ENCODE measurements at regions not wholly inside any gene's neighbourhood (a gene's known extent, or its start where the extent isn't known, plus 50 kb on each side); places are given as distances from the start of the nearest gene placed in this dataset.

- H3K27ac Mint-ChIP-seq, result no peak overlapping the region
- H3K27me3 Mint-ChIP-seq, result peaks cover 5% of the 10 kb centered on the region
- H3K36me3 Mint-ChIP-seq, result no peaks in the 10 kb centered on the region
- H3K9me3 Mint-ChIP-seq, result no peaks in the 10 kb centered on the region
- H3K4me1 Mint-ChIP-seq, result no peaks in the 10 kb centered on the region
- no peak overlapping the region for H3K4me3 Mint-ChIP-seq
Measured at GRCh38 chr20:48266571-48266970, 481.3 kb upstream of the SULF2 start.

- Mint-ChIP-seq H3K9me3 (no peaks in the 10 kb centered on the region), H3K4me1 (no peaks in the 10 kb centered on the region), H3K4me3 (no peak overlapping the region), H3K27me3 (peaks cover 8% of the 10 kb centered on the region), H3K27ac (no peak overlapping the region), H3K36me3 (no peaks in the 10 kb centered on the region)
Measured at GRCh38 chr20:48265791-48266190, 480.5 kb upstream of the SULF2 start.

DNA sequence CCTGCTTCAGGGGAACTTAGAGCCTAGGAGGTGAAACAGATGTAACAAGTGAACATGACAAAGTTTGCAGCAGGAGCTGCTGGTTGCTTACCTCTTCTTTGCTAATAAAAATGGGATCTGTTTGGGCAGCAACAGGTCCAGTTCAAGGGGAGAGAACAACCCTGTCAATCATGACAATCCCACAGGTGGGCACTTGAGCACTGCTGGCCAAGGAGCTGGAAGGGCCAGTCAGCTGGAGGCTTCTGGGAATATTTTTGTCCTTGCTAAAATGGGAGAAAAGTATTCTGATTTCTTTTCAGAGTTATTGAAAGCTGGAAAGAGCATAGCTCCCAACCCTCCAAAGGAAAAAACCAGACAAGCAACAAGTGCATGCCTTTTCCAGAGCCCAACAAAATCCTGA, 477.7 kb upstream of the SULF2 start:
- H3K9me3 Mint-ChIP-seq, result no peaks in the 10 kb centered on the region
- no peak overlapping the region for H3K4me3 Mint-ChIP-seq
- no peaks in the 10 kb centered on the region for H3K4me1 Mint-ChIP-seq
- H3K27ac Mint-ChIP-seq, result no peak overlapping the region
- H3K27me3 Mint-ChIP-seq, result peaks cover 9% of the 10 kb centered on the region
- H3K36me3 Mint-ChIP-seq, result no peaks in the 10 kb centered on the region

- Mint-ChIP-seq H3K27ac (no peak overlapping the region), H3K4me3 (no peak overlapping the region), H3K36me3 (no peaks in the 10 kb centered on the region), H3K4me1 (no peaks in the 10 kb centered on the region), H3K9me3 (no peaks in the 10 kb centered on the region), H3K27me3 (peaks cover 7% of the 10 kb centered on the region)
Measured at GRCh38 chr20:48262466-48262865, 477.2 kb upstream of the SULF2 start.

DNA sequence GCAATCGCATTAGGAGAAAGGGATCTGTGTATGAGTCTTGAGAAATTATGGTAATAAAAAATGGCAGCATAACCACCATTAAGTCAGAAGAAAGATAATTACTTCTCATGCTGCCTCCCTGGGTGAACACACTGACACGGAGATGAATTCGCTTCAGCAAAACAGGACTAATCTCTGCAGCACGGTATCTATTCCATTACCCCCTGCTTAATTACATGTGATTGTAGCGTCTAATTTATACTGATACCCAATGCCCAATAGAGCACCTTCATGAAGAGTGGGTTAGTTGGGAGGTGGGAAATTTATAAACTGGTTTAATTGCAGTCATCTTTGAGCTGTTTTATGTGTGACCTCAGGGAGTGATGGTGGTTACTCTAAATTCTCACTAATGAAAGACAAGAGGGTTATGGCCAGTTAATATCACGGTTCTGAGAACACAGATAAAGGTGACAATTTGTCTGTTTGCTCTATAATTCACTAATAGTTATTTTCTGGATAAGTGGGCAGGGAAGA, 476.2 kb upstream of the SULF2 start:
- Mint-ChIP-seq H3K27me3 (peaks cover 7% of the 10 kb centered on the region), H3K4me1 (no peaks in the 10 kb centered on the region), H3K36me3 (no peaks in the 10 kb centered on the region), H3K27ac (no peak overlapping the region), H3K4me3 (no peak overlapping the region), H3K9me3 (no peaks in the 10 kb centered on the region)

DNA sequence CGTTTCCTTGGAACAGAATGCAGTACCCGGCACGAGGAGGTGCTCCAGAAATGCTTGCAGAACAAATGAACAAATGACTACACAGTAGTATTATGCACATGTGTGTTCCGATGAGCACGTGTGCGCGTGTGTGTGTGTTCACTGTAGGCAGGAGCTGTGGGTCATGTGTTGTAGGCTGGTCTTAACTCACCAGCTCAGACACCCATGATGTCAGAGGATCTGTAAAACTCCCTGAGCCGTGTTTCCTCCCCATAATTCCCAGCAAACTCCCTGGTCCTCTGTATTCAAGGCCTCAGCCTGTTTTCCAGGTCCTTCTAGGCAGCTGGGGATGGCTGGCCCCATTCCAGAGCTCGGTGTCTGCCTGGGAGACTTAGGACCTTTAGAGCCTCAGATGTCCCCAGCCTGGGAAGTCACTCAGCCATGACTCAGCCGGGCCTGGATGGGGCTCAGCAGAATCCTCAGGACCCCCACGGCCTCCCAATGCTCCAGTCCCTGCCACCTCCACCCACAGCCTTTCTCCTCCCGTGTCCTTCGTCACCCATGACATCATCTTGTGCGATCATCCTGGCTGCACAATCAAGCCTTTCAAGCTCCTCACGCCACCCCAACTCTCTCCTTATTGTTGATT, 475.0 kb upstream of the SULF2 start:
- Mint-ChIP-seq H3K4me3 (no peak overlapping the region), H3K4me1 (no peaks in the 10 kb centered on the region), H3K27me3 (peaks cover 7% of the 10 kb centered on the region), H3K9me3 (no peaks in the 10 kb centered on the region), H3K36me3 (no peaks in the 10 kb centered on the region), H3K27ac (no peak overlapping the region)

DNA sequence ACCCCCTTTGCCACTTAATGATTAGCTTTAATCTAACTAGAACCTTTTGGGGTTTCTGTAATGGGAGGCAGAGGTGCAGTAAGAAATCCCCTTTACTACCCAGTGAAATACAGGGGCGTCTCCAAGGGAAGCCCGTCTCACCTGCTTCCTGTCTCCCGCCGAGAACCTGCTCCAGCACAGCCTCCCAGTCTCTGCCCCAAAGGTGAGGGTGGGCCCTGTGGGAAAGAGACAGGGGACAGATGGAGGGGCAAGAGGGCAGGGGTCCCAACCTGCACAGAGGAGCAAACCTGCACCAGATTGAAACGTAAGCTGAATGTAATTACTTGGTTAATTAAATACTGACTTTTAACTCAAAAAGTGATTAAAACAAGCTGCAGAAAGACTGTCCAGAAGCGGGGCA, 474.2 kb upstream of the SULF2 start:
- Mint-ChIP-seq H3K9me3 (no peaks in the 10 kb centered on the region), H3K4me3 (no peak overlapping the region), H3K27ac (no peak overlapping the region), H3K36me3 (no peaks in the 10 kb centered on the region), H3K27me3 (peaks cover 7% of the 10 kb centered on the region), H3K4me1 (no peaks in the 10 kb centered on the region)

- Mint-ChIP-seq H3K4me3 (no peak overlapping the region), H3K27ac (no peak overlapping the region), H3K27me3 (peaks cover 7% of the 10 kb centered on the region), H3K9me3 (no peaks in the 10 kb centered on the region), H3K4me1 (no peaks in the 10 kb centered on the region), H3K36me3 (no peaks in the 10 kb centered on the region)
Measured at GRCh38 chr20:48257833-48258232, 472.6 kb upstream of the SULF2 start.

DNA sequence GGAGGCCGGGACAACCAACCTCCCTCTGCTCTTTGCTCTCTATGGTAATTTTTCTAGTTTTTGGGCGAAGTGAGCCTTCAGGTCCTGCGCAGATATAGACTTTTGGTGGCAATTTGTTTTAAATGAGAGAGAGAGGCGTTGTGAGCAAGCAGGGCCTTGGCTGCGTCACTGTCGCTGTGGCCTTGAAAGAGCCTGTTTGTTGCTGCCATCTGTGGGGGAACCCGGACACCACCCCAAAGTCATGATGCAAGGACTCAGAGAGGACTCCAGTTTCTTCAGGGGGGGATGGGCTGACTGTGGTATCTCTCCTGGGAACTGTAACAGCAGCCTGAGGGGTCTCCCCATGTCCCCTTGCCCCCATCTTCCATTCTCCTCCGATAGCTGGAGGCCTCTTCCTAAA, 462.7 kb upstream of the SULF2 start:
- H3K27me3 Mint-ChIP-seq, result peaks cover 5% of the 10 kb centered on the region
- H3K9me3 Mint-ChIP-seq, result no peaks in the 10 kb centered on the region
- no peaks in the 10 kb centered on the region for H3K36me3 Mint-ChIP-seq
- no peaks in the 10 kb centered on the region for H3K4me1 Mint-ChIP-seq
- H3K27ac Mint-ChIP-seq, result no peak overlapping the region
- H3K4me3 Mint-ChIP-seq, result no peak overlapping the region

DNA sequence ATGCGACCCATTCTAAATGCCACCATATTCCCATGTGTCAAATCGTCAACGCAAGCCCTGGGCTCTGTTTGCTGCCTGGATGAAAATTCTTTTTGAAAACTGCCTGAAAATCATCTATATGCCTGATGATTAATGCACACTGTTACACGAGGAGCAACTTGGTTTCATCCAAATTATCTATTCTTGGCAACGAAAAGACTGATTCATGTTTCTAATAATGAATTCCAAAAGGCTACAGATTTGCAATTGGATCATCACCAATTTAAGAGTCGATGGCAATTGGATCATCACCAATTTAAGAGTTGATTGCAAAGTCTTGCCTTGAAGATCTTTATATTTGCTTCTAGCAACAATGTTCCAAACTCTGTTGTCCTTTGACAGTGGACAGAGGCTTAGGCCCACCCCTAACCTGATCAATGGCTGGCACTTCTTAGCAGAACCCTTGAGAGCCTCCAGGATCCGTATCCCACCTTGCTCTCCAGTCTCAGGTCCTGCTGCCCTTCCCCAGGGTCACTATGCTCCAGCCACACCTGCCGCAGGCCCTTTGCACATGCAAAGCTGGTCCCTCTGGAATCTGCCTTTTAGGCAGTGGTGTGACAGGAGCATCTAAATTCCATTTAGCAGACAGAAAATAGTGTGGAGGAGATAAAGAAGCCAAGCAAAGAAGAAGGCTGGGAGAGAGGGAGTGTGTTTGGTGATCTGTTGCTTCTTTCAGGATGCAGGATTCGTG, 460.9 kb upstream of the SULF2 start:
- H3K27ac Mint-ChIP-seq, result no peak overlapping the region
- H3K4me1 Mint-ChIP-seq, result no peaks in the 10 kb centered on the region
- no peaks in the 10 kb centered on the region for H3K27me3 Mint-ChIP-seq
- no peaks in the 10 kb centered on the region for H3K9me3 Mint-ChIP-seq
- H3K36me3 Mint-ChIP-seq, result no peaks in the 10 kb centered on the region
- no peak overlapping the region for H3K4me3 Mint-ChIP-seq

GRCh38 chr20:48242623-48243022, 457.3 kb upstream of the SULF2 start:
- H3K27ac Mint-ChIP-seq, result no peak overlapping the region
- H3K4me3 Mint-ChIP-seq, result no peak overlapping the region
- no peaks in the 10 kb centered on the region for H3K9me3 Mint-ChIP-seq
- no peaks in the 10 kb centered on the region for H3K4me1 Mint-ChIP-seq
- peaks cover 1% of the 10 kb centered on the region for H3K27me3 Mint-ChIP-seq
- H3K36me3 Mint-ChIP-seq, result no peaks in the 10 kb centered on the region

- H3K9me3 Mint-ChIP-seq, result no peaks in the 10 kb centered on the region
- no peak overlapping the region for H3K4me3 Mint-ChIP-seq
- H3K4me1 Mint-ChIP-seq, result no peaks in the 10 kb centered on the region
- H3K36me3 Mint-ChIP-seq, result no peaks in the 10 kb centered on the region
- H3K27me3 Mint-ChIP-seq, result peaks cover 1% of the 10 kb centered on the region
- H3K27ac Mint-ChIP-seq, result no peak overlapping the region
Measured at GRCh38 chr20:48241482-48241881, 456.2 kb upstream of the SULF2 start.

- Mint-ChIP-seq H3K27me3 (peaks cover 1% of the 10 kb centered on the region), H3K9me3 (no peaks in the 10 kb centered on the region), H3K36me3 (no peaks in the 10 kb centered on the region), H3K27ac (no peak overlapping the region), H3K4me3 (no peak overlapping the region), H3K4me1 (no peaks in the 10 kb centered on the region)
Measured at GRCh38 chr20:48238781-48239180, 453.5 kb upstream of the SULF2 start.

- Mint-ChIP-seq H3K27me3 (peaks cover 1% of the 10 kb centered on the region), H3K27ac (no peak overlapping the region), H3K4me3 (no peak overlapping the region), H3K36me3 (no peaks in the 10 kb centered on the region), H3K4me1 (no peaks in the 10 kb centered on the region), H3K9me3 (no peaks in the 10 kb centered on the region)
Measured at GRCh38 chr20:48238326-48238725, 453.0 kb upstream of the SULF2 start.

- Mint-ChIP-seq H3K4me3 (no peak overlapping the region), H3K27me3 (peaks cover 5% of the 10 kb centered on the region), H3K36me3 (no peaks in the 10 kb centered on the region), H3K27ac (no peak overlapping the region), H3K4me1 (no peaks in the 10 kb centered on the region), H3K9me3 (peaks cover 8% of the 10 kb centered on the region)
Measured at GRCh38 chr20:48236000-48236970, 451.0 kb upstream of the SULF2 start.

DNA sequence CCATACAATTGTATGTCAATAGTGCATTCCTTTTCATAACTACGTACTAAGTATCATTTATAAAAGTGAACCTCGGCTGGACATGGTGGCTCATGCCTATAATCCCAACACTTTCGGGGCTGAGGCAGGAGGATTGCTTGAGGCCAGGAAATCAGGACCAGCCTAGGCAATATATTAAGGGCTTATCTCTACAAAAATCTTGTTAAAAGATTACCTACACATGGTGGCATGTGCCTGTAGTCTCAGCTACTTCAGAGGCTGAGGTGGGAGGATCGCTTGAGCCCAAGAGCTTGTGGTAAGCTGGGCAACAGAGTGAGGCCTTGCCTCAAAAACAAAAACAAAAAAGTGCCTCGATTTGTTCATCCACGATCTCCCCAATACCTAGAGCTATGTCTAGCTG, 449.7 kb upstream of the SULF2 start:
- H3K27me3 Mint-ChIP-seq, result peaks cover 6% of the 10 kb centered on the region
- no peak overlapping the region for H3K27ac Mint-ChIP-seq
- H3K36me3 Mint-ChIP-seq, result no peaks in the 10 kb centered on the region
- no peak overlapping the region for H3K4me3 Mint-ChIP-seq
- peaks cover 10% of the 10 kb centered on the region for H3K9me3 Mint-ChIP-seq
- H3K4me1 Mint-ChIP-seq, result no peaks in the 10 kb centered on the region

Data from activated naive CD4-positive, alpha-beta T cell treated with anti-CD3 and anti-CD28 coated beads, Interleukin-2, amount 50 U/mL, for 24 hours (primary cell).